KBM-7 (cell line): ENCODE measurements at regions not wholly inside any gene's neighbourhood (a gene's known extent, or its start where the extent isn't known, plus 50 kb on each side); places are given as distances from the start of the nearest gene placed in this dataset.

Source experiments
- DNase-seq: peaks from one replicate; pipeline ENCODE4 v3.0.0-alpha.2; 2015
- in situ Hi-C: fragments of 300-500 bp; cut with MboI; formaldehyde crosslinking; loops from 2 replicates; pipeline ENCODE4 v1.14.3; 2020; ENCODE audit warnings: low sequenced_read_pairs, low pct_unique_long_range_greater_than_20kb, mixed read lengths

GRCh38 chr5:171617817-171618591 is 167.6 kb upstream of the SMIM23 start:
- DNase-seq: no peak
- in situ Hi-C loops: no loop called here

- in situ Hi-C loops: no loop called here
- no peak for DNase-seq
Measured at GRCh38 chr5:171619196-171619595, 166.4 kb upstream of the SMIM23 start.

GRCh38 chr5:171619744-171620143 is 165.9 kb upstream of the SMIM23 start:
- in situ Hi-C loops: no loop called here
- DNase-seq: no peak

GRCh38 chr5:171622010-171622409 is 163.6 kb upstream of the SMIM23 start:
- no peak for DNase-seq
- in situ Hi-C loops: no loop called here

DNA sequence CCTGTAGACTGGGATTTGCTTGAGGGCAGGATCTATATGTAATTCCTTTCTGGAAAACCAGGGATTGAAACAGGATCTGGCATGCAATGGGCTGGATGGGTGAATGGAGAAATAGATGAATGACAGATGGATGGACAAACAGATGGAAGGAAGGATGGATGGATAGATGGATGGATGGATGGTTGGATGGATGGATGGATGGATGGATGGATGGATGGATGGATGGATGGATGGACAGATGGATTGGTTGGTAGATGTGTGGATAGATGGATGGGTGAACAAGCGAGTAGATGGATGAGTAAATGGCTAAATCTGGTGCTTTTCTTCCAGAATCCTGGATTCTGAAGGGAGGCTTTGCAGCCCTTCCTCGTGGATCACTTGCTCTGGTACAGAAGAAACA is 162.5 kb upstream of the SMIM23 start:
- in situ Hi-C loops: no loop called here
- DNase-seq: no peak

DNA sequence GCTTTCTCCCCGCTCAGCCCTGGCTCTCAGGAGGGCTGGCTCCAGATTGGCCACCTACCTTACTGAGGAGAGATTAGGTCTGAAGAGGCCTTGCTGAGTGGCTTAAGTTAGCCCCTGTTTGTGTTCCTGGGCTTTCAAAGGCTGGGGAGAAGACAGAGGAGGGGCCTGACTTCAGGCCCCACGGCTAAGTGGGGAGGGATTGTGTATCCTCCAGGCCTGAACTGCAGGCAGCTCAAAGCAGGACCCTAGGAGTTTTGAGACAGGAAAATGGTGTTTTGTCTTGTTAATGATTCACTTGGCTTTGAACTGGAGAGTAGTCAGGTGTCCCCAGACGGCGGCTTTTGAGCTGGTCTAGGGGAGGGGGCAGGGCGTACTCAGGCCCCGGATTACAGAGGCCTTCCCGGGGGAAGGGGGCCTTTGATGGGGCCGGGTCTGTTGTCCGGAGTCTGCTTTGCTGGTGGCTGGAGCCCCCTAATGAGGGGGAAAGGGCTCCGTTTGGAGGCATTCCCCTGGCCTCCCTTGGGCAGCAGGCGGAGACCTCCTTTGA is 162.0 kb upstream of the SMIM23 start:
- no peak for DNase-seq
- in situ Hi-C loops: no loop called here

DNA sequence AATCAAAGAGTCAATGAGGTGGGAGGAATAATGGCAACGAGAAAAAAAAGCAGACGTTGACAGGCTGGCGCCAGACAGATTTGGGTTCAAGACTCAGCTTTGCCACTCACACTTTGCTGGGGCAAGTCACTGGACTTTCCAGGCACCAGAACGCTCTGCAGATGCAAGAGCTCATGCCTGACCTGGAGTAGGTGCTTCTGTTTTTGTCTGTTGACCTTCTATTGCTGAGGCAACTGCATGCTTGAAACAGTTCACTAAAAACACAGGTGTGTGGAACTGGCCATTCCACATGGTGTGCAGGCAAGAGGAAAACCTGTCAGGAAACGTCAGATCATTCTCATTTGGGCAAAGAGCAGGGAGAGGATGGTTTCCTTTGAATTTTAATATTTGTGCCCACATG is 161.2 kb upstream of the SMIM23 start:
- no peak for DNase-seq
- in situ Hi-C loops: no loop called here

DNA sequence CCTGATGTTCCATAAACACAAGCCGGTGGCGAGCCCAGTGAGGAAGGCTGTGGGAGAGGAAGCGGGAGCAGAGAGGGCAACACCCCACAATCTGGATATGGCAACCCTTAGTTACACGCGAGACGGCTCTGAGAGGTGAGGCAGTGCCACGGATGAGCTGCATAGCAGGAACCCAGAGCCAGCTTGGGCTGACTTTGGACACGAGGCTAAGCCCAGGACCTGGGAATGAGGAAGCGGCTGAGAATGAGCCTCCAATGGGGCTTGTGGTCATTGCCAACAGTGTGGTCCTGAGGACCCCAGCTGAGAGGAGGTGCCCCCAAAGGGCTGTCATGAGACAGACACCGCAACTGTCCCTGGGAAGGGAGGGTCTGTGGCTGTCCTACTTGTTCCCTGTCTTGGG is 160.0 kb upstream of the SMIM23 start:
- in situ Hi-C loops: no loop called here
- no peak for DNase-seq

DNA sequence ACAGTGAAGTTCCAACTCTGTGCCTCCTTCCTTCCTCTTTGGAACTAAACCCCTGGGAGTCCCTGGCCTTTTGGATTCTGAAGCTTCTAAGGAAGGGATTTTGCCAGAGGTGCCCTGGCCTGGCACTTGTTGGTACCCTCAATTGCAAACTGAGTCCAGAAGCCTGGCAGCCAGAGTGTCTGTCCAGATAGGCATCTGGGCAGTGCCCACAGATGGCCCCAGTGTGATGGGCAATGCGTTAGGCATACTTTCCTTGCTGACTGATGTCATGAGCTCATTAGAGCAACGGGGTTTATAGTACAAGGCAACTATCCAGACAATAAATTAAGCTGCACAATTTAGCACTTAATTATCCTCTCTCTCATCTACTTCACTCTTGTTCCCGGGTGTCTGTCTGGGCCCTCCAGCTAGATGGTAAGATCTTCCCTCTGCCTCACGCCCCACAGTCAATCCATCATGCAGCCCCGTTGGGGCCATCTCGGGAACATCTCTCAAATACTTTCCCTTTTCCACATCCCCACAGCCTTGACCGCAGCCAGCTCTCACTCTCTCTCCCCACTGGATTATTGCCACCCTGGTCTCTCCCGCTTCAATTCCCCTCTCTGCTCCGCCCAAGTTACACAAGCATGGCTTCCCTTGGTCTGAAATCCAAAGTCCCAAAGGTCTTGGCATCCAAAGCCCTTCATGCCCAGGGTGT is 157.5 kb upstream of the SMIM23 start:
- no peak for DNase-seq
- in situ Hi-C loops: no loop called here

GRCh38 chr5:171628633-171628974 is 157.0 kb upstream of the SMIM23 start:
- DNase-seq: no peak
- in situ Hi-C loops: no loop called here

- in situ Hi-C loops: no loop called here
- no peak for DNase-seq
Measured at GRCh38 chr5:171629221-171629620, 156.4 kb upstream of the SMIM23 start.

DNA sequence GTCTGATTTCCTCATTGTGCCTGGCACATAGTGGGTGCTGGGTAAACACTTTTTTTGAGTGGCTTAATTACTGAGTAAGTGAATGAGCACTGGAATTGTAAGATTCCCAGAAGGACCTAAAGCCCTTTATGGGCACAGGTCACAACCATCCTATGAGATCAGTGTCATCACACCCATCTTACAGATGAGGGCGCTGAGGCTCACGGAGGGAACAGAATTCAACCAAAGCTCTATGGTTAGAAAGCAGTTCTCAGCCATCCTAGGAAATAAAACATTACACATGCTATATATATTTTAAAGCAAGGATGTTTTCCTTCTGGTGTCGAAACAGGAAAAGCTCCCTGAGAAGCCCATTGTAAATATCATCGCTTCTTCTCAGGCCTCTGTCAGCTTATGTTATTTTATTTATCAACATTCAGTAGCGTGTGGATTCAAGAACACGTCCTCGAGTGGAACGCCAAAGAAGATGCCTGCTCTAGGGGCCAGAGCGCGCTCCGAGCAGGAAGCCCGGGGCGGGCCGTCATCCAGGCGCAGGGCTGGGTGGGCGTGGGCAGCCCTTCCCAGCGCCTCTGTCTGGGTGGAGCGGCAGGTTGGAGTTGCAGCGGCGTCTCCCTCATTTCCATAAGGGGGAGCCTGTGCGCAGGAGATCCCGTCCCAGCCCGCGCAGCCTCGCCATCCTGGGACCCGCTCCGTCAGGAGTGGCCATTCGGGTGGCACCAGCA is 155.8 kb upstream of the SMIM23 start:
- in situ Hi-C loops: no loop called here
- peak; percentile 37 for DNase-seq

DNA sequence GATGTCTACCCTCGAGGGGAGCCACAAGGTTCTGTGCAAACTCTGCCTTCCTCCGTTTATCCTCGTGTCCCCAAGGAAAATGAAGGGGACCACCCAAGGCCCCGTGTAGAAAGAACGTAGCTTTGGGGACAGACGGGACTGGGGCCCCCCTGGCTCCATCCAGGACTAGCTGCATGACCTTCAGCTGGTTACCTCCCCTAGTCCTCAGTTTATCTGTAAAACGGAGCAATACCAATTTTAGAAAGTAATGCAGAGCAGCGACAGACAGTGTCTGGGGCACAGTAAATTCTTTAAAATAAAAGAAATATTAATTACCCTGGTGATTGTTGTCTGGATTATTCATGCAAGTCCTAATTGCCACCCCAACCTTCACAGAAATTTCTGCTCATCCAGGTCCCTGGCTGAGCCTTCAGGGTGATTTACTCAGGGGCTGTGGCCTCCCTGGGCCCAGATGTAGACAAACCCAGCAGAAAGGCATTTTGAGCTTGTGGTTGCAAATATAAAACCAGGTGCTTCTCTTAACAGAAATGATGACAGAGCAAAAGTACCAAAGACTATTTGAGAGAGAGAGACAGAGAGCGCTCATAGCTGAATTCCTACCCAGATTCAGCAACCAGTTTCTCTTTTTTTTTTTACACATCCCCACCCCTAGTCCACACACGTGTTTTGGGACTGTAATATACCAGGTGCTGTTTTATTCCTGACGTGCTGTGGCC is 155.1 kb upstream of the SMIM23 start:
- in situ Hi-C loops: no loop called here
- DNase-seq: no peak

DNA sequence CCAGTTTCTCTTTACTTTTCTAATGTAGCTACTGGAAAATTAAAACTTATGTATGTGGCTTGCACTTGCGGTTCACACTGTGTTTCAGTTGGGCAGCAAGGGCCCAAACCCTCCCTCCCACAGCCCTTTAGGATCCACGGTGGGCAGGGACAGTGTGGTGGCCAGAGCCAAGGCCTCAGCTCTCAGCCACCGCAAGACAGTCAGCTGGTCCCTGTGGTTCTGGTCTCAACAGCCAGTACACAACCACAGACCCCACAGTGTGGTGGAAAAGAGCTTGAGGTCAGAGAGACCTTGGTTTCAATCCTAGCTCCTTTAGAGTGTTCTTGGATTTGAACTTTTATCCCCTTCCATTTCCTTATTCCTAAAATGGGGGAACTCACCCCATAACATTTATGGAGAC is 153.0 kb upstream of the SMIM23 start:
- in situ Hi-C loops: no loop called here
- no peak for DNase-seq

DNA sequence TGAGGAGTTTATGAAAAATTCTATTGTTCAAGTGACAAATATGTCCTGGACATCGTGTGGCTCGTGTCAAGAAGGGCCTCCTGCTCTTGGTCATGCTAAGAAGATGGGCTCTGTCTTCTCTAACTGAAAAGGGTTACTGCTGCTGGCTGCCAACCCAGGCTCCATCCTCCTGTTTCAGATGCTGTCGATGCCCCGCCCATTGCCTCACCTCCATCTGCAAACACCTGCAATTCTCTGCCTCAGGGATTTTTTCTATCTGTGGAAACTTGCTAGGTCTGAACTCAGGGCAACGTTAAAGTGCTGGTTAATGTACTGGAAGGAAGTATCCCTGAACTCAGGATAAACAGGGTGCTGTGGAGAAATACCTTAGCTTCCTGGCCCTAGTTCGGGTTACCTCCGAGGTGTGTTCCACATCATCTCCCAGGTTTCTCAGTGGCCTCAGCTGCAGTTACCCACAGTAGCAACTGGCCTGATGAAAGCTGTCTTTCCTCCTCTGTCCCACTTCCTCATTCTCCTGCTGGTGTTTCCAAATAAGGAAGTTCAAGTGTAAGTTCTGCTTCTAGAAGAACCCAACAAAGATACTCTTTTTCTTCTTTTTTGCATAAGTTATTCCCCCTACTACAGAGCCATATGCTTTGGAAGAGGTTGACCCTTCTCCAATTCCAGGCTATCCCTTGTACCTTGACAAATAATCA is 151.7 kb upstream of the SMIM23 start:
- in situ Hi-C loops: no loop called here
- DNase-seq: peak; percentile 78

DNA sequence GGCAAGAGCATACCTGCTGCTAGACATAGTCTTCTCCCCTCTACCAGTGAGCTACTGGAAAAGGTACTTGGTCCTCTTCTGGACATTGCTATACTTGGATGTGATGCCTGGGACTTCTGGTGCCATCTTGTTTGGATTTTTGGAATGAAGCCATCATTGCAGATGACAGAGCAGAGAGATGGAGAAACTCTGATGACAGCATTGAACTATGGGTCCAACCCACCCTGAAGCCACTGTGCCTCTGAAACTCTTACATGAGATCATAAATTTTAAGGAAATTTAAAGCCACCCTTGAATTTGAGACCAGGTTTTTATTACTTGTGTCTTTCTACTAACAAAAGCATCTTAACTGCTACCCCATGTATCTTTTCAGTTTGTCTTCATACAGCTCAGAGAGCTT is 151.1 kb upstream of the SMIM23 start:
- DNase-seq: no peak
- in situ Hi-C loops: no loop called here

DNA sequence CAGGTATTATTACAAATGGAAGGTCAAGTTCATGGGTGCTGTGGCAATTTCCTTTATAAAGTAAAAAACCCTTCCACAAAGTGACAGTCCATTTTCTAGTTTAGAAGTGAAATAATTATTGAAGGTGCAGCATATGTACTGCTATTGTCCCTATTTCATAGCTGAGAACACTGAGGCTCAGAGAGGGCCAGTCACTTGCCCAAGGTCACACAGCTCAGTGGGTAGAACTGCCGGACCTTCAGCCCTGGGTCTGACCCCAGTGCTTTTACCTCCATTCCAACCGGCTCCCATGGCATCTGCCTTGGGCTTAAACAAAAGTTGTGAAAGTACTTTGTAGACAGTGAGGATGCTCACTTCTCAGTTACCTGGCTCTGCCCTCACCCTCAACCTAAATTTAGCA is 150.6 kb upstream of the SMIM23 start:
- in situ Hi-C loops: no loop called here
- DNase-seq: no peak

DNA sequence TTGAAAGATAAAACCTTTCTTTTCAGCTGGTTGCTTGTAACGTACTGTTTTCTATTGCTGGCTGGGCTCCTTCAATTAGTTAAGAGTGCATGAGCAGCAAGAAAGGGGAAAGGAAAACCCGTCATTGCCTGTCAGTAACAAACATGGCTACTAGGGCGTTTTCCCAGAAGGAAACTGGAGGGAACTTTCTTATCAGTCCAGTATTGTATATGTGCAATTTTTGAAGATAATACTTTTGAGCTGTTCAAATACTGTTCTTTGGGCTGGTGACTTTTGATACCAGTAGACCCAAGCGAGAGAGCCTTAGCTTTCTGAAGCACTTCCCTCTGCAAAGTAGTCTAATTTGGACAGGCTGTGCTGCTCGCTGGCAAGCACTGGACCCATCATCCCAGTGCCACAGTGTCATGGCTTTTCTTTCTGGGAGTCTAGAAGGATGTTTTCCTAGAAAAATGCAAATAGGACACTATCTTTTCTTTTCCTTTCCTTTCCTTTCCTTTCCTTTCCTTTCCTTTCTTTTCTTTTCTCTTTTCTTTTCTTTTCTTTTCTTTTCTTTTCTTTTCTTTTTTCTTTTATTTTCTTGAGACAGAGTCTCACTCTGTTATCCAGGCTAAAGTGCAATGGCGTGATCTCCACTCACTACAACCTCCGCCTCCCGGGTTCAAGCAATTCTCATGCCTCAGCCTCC is 149.9 kb upstream of the SMIM23 start:
- DNase-seq: no peak
- in situ Hi-C loops: no loop called here
